ENCODE measurements at regions not wholly inside any gene's neighbourhood (a gene's known extent, or its start where the extent isn't known, plus 50 kb on each side); places are given as distances from the start of the nearest gene placed in this dataset.
"Not testable (repeated sequence)": the region's sequence is repeated elsewhere in the genome, so short reads cannot be mapped to it uniquely, and the experiment has no call there.

GRCh38 chr5:42109006-42109572, 184.0 kb downstream of the FBXO4 start:
- Histone ChIP-seq H3K27ac (ENCODE audit: low read depth in 1 of 2, low read length in 1 of 2) (no peak overlapping the region), H3K4me1 (ENCODE audit: control insufficient read depth in 2 of 2, insufficient read depth in 2 of 2, low read length in 2 of 2) (no peaks in the 10 kb centered on the region), H3K4me3 (ENCODE audit: low read length in 2 of 2) (no peak overlapping the region), H3K36me3 (ENCODE audit: control insufficient read depth in 2 of 2, insufficient read depth in 2 of 2, low read length in 1 of 2) (no peaks in the 10 kb centered on the region), H3K27me3 (ENCODE audit: control insufficient read depth in 2 of 2, insufficient read depth in 1 of 2, low read length in 1 of 2) (no peaks in the 10 kb centered on the region), H3K9me3 (ENCODE audit: control insufficient read depth in 2 of 2, insufficient read depth in 1 of 2, low read length in 1 of 2) (peaks cover 1 to 12% of the 10 kb centered on the region in 2 donors)
- DNase-seq (ENCODE audit: low read depth in 6 of 9, low spot score in 9 of 9): no peak
- 87% methylated on average over 3 of the region's 3 CpGs for WGBS

- H3K27ac ChIP-seq (ENCODE audit: low read depth in 1 of 2, low read length in 1 of 2); H3K36me3 ChIP-seq (ENCODE audit: control insufficient read depth in 2 of 2, insufficient read depth in 2 of 2, low read length in 1 of 2); DNase-seq (ENCODE audit: low read depth in 6 of 9, low spot score in 9 of 9); H3K4me1 ChIP-seq (ENCODE audit: control insufficient read depth in 2 of 2, insufficient read depth in 2 of 2, low read length in 2 of 2); H3K27me3 ChIP-seq (ENCODE audit: control insufficient read depth in 2 of 2, insufficient read depth in 1 of 2, low read length in 1 of 2); H3K4me3 ChIP-seq (ENCODE audit: low read length in 2 of 2): not testable (repeated sequence)
- WGBS: 95% methylated on average over 3 of the region's 3 CpGs
- peaks cover 1 to 12% of the 10 kb centered on the region in 2 donors for H3K9me3 ChIP-seq (ENCODE audit: control insufficient read depth in 2 of 2, insufficient read depth in 1 of 2, low read length in 1 of 2)
These were observed 190.6 kb downstream of the FBXO4 start for GRCh38 chr5:42115721-42116120.

- H3K9me3 ChIP-seq (ENCODE audit: control insufficient read depth in 2 of 2, insufficient read depth in 1 of 2, low read length in 1 of 2): no peaks in the 10 kb centered on the region
- no peaks in the 10 kb centered on the region for H3K4me1 ChIP-seq (ENCODE audit: control insufficient read depth in 2 of 2, insufficient read depth in 2 of 2, low read length in 2 of 2)
- no peak for DNase-seq (ENCODE audit: low read depth in 6 of 9, low spot score in 9 of 9)
- no peaks in the 10 kb centered on the region for H3K36me3 ChIP-seq (ENCODE audit: control insufficient read depth in 2 of 2, insufficient read depth in 2 of 2, low read length in 1 of 2)
- no peaks in the 10 kb centered on the region for H3K27me3 ChIP-seq (ENCODE audit: control insufficient read depth in 2 of 2, insufficient read depth in 1 of 2, low read length in 1 of 2)
- no peak overlapping the region for H3K27ac ChIP-seq (ENCODE audit: low read depth in 1 of 2, low read length in 1 of 2)
- H3K4me3 ChIP-seq (ENCODE audit: low read length in 2 of 2): no peak overlapping the region
These were observed 195.0 kb downstream of the FBXO4 start for GRCh38 chr5:42120070-42120469.

- H3K36me3 ChIP-seq (ENCODE audit: control insufficient read depth in 2 of 2, insufficient read depth in 2 of 2, low read length in 1 of 2): no peaks in the 10 kb centered on the region
- 61% methylated on average over 2 of the region's 2 CpGs for WGBS
- no peak for DNase-seq (ENCODE audit: low read depth in 6 of 9, low spot score in 9 of 9)
- H3K4me3 ChIP-seq (ENCODE audit: low read length in 2 of 2): no peak overlapping the region
- no peak overlapping the region for H3K27ac ChIP-seq (ENCODE audit: low read depth in 1 of 2, low read length in 1 of 2)
- H3K4me1 ChIP-seq (ENCODE audit: control insufficient read depth in 2 of 2, insufficient read depth in 2 of 2, low read length in 2 of 2): no peaks in the 10 kb centered on the region
- no peaks in the 10 kb centered on the region for H3K27me3 ChIP-seq (ENCODE audit: control insufficient read depth in 2 of 2, insufficient read depth in 1 of 2, low read length in 1 of 2)
- no peaks in the 10 kb centered on the region for H3K9me3 ChIP-seq (ENCODE audit: control insufficient read depth in 2 of 2, insufficient read depth in 1 of 2, low read length in 1 of 2)
These were observed 196.3 kb downstream of the FBXO4 start for GRCh38 chr5:42121401-42121800.

- DNase-seq (ENCODE audit: low read depth in 6 of 9, low spot score in 9 of 9): no peak
- H3K9me3 ChIP-seq (ENCODE audit: control insufficient read depth in 2 of 2, insufficient read depth in 1 of 2, low read length in 1 of 2): peaks cover 0 to 7% of the 10 kb centered on the region in 2 donors
- WGBS: 78% methylated on average over 2 of the region's 2 CpGs
- no peak overlapping the region for H3K27ac ChIP-seq (ENCODE audit: low read depth in 1 of 2, low read length in 1 of 2)
- no peak overlapping the region for H3K4me3 ChIP-seq (ENCODE audit: low read length in 2 of 2)
- no peaks in the 10 kb centered on the region for H3K36me3 ChIP-seq (ENCODE audit: control insufficient read depth in 2 of 2, insufficient read depth in 2 of 2, low read length in 1 of 2)
- H3K27me3 ChIP-seq (ENCODE audit: control insufficient read depth in 2 of 2, insufficient read depth in 1 of 2, low read length in 1 of 2): no peaks in the 10 kb centered on the region
- no peaks in the 10 kb centered on the region for H3K4me1 ChIP-seq (ENCODE audit: control insufficient read depth in 2 of 2, insufficient read depth in 2 of 2, low read length in 2 of 2)
These were observed 206.0 kb downstream of the FBXO4 start for GRCh38 chr5:42131081-42131480.

- H3K27ac ChIP-seq (ENCODE audit: low read depth in 1 of 2, low read length in 1 of 2): no peak overlapping the region
- H3K27me3 ChIP-seq (ENCODE audit: control insufficient read depth in 2 of 2, insufficient read depth in 1 of 2, low read length in 1 of 2): no peaks in the 10 kb centered on the region
- H3K4me3 ChIP-seq (ENCODE audit: low read length in 2 of 2): no peak overlapping the region
- no peaks in the 10 kb centered on the region for H3K9me3 ChIP-seq (ENCODE audit: control insufficient read depth in 2 of 2, insufficient read depth in 1 of 2, low read length in 1 of 2)
- H3K4me1 ChIP-seq (ENCODE audit: control insufficient read depth in 2 of 2, insufficient read depth in 2 of 2, low read length in 2 of 2): no peaks in the 10 kb centered on the region
- 90% methylated on average over 2 of the region's 2 CpGs for WGBS
- no peak for DNase-seq (ENCODE audit: low read depth in 6 of 9, low spot score in 9 of 9)
- no peaks in the 10 kb centered on the region for H3K36me3 ChIP-seq (ENCODE audit: control insufficient read depth in 2 of 2, insufficient read depth in 2 of 2, low read length in 1 of 2)
These were observed 218.3 kb downstream of the FBXO4 start for GRCh38 chr5:42143361-42143760.

- no peaks in the 10 kb centered on the region for H3K27me3 ChIP-seq (ENCODE audit: control insufficient read depth in 2 of 2, insufficient read depth in 1 of 2, low read length in 1 of 2)
- no peaks in the 10 kb centered on the region for H3K4me1 ChIP-seq (ENCODE audit: control insufficient read depth in 2 of 2, insufficient read depth in 2 of 2, low read length in 2 of 2)
- no peak overlapping the region for H3K4me3 ChIP-seq (ENCODE audit: low read length in 2 of 2)
- no peak overlapping the region for H3K27ac ChIP-seq (ENCODE audit: low read depth in 1 of 2, low read length in 1 of 2)
- DNase-seq (ENCODE audit: low read depth in 6 of 9, low spot score in 9 of 9): no peak
- no peaks in the 10 kb centered on the region for H3K36me3 ChIP-seq (ENCODE audit: control insufficient read depth in 2 of 2, insufficient read depth in 2 of 2, low read length in 1 of 2)
- peaks cover 1 to 8% of the 10 kb centered on the region in 2 donors for H3K9me3 ChIP-seq (ENCODE audit: control insufficient read depth in 2 of 2, insufficient read depth in 1 of 2, low read length in 1 of 2)
- WGBS: 52% methylated on average over 1 of the region's 1 CpG
These were observed 223.7 kb downstream of the FBXO4 start for GRCh38 chr5:42148813-42149212.

- Histone ChIP-seq H3K36me3 (ENCODE audit: control insufficient read depth in 2 of 2, insufficient read depth in 2 of 2, low read length in 1 of 2) (no peaks in the 10 kb centered on the region), H3K9me3 (ENCODE audit: control insufficient read depth in 2 of 2, insufficient read depth in 1 of 2, low read length in 1 of 2) (no peaks in the 10 kb centered on the region), H3K4me1 (ENCODE audit: control insufficient read depth in 2 of 2, insufficient read depth in 2 of 2, low read length in 2 of 2) (no peaks in the 10 kb centered on the region), H3K27me3 (ENCODE audit: control insufficient read depth in 2 of 2, insufficient read depth in 1 of 2, low read length in 1 of 2) (no peaks in the 10 kb centered on the region), H3K4me3 (ENCODE audit: low read length in 2 of 2) (no peak overlapping the region), H3K27ac (ENCODE audit: low read depth in 1 of 2, low read length in 1 of 2) (peak overlapping the region in 1 of 2 donors; percentile 18)
- WGBS: 62% methylated on average over 3 of the region's 3 CpGs
- peak in 1 of 9 donors; percentile 2 for DNase-seq (ENCODE audit: low read depth in 6 of 9, low spot score in 9 of 9)
These were observed 232.1 kb downstream of the FBXO4 start for GRCh38 chr5:42157215-42157614.

GRCh38 chr5:42163083-42163482, 238.0 kb downstream of the FBXO4 start:
- H3K36me3 ChIP-seq (ENCODE audit: control insufficient read depth in 2 of 2, insufficient read depth in 2 of 2, low read length in 1 of 2): no peaks in the 10 kb centered on the region
- no peak for DNase-seq (ENCODE audit: low read depth in 6 of 9, low spot score in 9 of 9)
- H3K4me3 ChIP-seq (ENCODE audit: low read length in 2 of 2): no peak overlapping the region
- 100% methylated on average over 1 of the region's 1 CpG for WGBS
- H3K9me3 ChIP-seq (ENCODE audit: control insufficient read depth in 2 of 2, insufficient read depth in 1 of 2, low read length in 1 of 2): no peaks in the 10 kb centered on the region
- no peak overlapping the region for H3K27ac ChIP-seq (ENCODE audit: low read depth in 1 of 2, low read length in 1 of 2)
- no peaks in the 10 kb centered on the region for H3K4me1 ChIP-seq (ENCODE audit: control insufficient read depth in 2 of 2, insufficient read depth in 2 of 2, low read length in 2 of 2)
- H3K27me3 ChIP-seq (ENCODE audit: control insufficient read depth in 2 of 2, insufficient read depth in 1 of 2, low read length in 1 of 2): no peaks in the 10 kb centered on the region
